ENCODE measurements at regions not wholly inside any gene's neighbourhood (a gene's known extent, or its start where the extent isn't known, plus 50 kb on each side); places are given as distances from the start of the nearest gene placed in this dataset.

DNA sequence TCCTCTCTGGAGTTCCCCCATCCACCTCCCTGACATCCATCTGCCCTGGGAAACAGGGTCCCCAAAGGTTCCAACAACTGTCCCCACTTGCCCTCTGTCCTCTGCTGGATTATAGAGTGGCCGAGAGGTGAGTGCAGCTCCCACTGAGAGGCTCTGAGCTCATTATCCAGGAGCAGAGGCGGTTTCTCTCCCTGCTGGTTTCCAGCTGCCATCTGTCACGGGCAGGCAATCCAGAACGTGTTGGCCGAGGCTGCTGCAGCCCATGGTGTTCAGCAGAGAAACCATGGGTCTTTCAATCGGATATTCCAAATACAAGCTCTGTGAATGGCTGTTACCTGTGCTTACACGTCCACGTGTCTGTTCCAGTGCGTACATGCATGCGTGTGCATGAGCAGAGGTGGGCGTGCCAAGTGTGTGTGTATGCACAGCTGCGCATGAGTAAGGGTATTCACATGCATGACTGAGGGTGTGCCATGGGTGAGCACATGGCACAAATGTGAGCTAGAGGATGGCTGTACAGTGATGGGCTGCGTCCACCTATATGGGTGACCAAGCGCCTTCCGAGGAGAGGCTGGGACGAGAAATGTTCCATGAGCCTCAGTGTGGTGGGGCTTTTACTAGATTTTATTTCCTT is 183.7 kb upstream of the PMEPA1 start:
- no peak overlapping the region for H3K27ac ChIP-seq
- POLR2A ChIA-PET (ENCODE audit: low non-redundant PET) = no interaction called here
- TF ChIP-seq, protein P1, sequence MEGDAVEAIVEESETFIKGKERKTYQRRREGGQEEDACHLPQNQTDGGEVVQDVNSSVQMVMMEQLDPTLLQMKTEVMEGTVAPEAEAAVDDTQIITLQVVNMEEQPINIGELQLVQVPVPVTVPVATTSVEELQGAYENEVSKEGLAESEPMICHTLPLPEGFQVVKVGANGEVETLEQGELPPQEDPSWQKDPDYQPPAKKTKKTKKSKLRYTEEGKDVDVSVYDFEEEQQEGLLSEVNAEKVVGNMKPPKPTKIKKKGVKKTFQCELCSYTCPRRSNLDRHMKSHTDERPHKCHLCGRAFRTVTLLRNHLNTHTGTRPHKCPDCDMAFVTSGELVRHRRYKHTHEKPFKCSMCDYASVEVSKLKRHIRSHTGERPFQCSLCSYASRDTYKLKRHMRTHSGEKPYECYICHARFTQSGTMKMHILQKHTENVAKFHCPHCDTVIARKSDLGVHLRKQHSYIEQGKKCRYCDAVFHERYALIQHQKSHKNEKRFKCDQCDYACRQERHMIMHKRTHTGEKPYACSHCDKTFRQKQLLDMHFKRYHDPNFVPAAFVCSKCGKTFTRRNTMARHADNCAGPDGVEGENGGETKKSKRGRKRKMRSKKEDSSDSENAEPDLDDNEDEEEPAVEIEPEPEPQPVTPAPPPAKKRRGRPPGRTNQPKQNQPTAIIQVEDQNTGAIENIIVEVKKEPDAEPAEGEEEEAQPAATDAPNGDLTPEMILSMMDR (conservative IDR thresholded peaks at IDR 0.05; ENCODE audit: low read depth) = no peak
- no peak for DNase-seq (ENCODE audit: low spot score)
- CTCF ChIA-PET = no interaction called here

DNA sequence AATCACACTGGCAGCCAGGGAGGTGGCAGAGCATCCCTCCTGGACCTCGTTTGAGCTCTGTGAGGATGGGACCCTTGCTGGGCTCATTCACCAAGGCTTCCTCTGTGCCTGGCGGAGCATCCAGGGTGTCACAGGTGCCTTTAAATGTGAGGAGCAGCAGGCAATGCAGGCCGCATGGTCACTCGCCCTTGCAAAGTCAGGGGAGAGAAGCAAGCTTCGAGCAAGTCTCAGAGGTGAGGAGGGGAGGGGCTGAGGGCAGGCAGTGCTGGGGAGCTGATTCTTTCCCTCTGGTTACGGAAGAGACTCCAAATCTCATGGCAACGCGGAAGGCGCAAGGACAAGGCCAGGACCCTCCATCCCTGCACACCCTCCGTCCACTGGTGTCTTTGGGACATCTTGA is 182.7 kb upstream of the PMEPA1 start:
- ChIA-PET CTCF (no interaction called here), POLR2A (ENCODE audit: low non-redundant PET) (no interaction called here)
- no peak overlapping the region for H3K27ac ChIP-seq
- TF ChIP-seq, protein P1 (conservative IDR thresholded peaks at IDR 0.05; ENCODE audit: low read depth) = no peak
- no peak for DNase-seq (ENCODE audit: low spot score)

GRCh38 chr20:57891014-57891413 is 181.2 kb upstream of the PMEPA1 start:
- POLR2A ChIA-PET (ENCODE audit: low non-redundant PET) = no interaction called here
- CTCF ChIA-PET = interaction anchor here (0.7 kb wide), 1 partner anchor 69 kb away, joined by 4 read pairs; no protein-coding TSS in a partner anchor
- TF ChIP-seq, protein P1 (conservative IDR thresholded peaks at IDR 0.05; ENCODE audit: low read depth) = no peak
- DNase-seq (ENCODE audit: low spot score) = no peak
- H3K27ac ChIP-seq = no peak overlapping the region

- no peak overlapping the region for H3K27ac ChIP-seq
- DNase-seq (ENCODE audit: low spot score) = no peak
- ChIA-PET CTCF (interaction anchor here (0.6 kb wide), 1 partner anchor 426 kb away, joined by 3 read pairs; no protein-coding TSS in a partner anchor), POLR2A (ENCODE audit: low non-redundant PET) (no interaction called here)
- TF ChIP-seq, protein P1 (conservative IDR thresholded peaks at IDR 0.05; ENCODE audit: low read depth) = no peak
Observed at GRCh38 chr20:57890202-57890800, 180.5 kb upstream of the PMEPA1 start.

- ChIA-PET CTCF (no interaction called here), POLR2A (ENCODE audit: low non-redundant PET) (no interaction called here)
- no peak for DNase-seq (ENCODE audit: low spot score)
- H3K27ac ChIP-seq = no peak overlapping the region
- TF ChIP-seq, protein P1 (conservative IDR thresholded peaks at IDR 0.05; ENCODE audit: low read depth) = no peak
Observed at GRCh38 chr20:57888591-57888990, 178.8 kb upstream of the PMEPA1 start.

GRCh38 chr20:57884956-57885355 is 175.1 kb upstream of the PMEPA1 start:
- no peak overlapping the region for H3K27ac ChIP-seq
- DNase-seq (ENCODE audit: low spot score) = no peak
- CTCF ChIA-PET = no interaction called here
- TF ChIP-seq, protein P1 (conservative IDR thresholded peaks at IDR 0.05; ENCODE audit: low read depth) = no peak
- POLR2A ChIA-PET (ENCODE audit: low non-redundant PET) = no interaction called here

Data from RWPE1 (cell line).